Glutamatergic neuron (in vitro differentiated cells): ENCODE measurements at regions not wholly inside any gene's neighbourhood (a gene's known extent, or its start where the extent isn't known, plus 50 kb on each side); places are given as distances from the start of the nearest gene placed in this dataset.

Experiments used
- DNase-seq: peaks from one replicate; pipeline ENCODE4 v3.0.0; 2022
- H3K27ac Mint-ChIP-seq: one replicate; pipeline ENCODE4 v1.8.0; 2020; ENCODE audit warnings: mild to moderate bottlenecking, mixed read lengths, inconsistent platforms; ENCODE audit not compliant: unreplicated experiment
- H3K27me3 Mint-ChIP-seq: one replicate; pipeline ENCODE4 v1.8.0; 2020; ENCODE audit warnings: mild to moderate bottlenecking, moderate library complexity, mixed read lengths, inconsistent platforms; ENCODE audit not compliant: unreplicated experiment
- H3K36me3 Mint-ChIP-seq: one replicate; pipeline ENCODE4 v1.8.0; 2020; ENCODE audit warnings: mild to moderate bottlenecking, mixed read lengths, inconsistent platforms; ENCODE audit not compliant: unreplicated experiment
- H3K4me1 Mint-ChIP-seq: one replicate; pipeline ENCODE4 v1.8.0; 2020; ENCODE audit warnings: mild to moderate bottlenecking, low read depth, mixed read lengths, inconsistent platforms; ENCODE audit not compliant: unreplicated experiment
- H3K4me3 Mint-ChIP-seq: one replicate; pipeline ENCODE4 v1.8.0; 2020; ENCODE audit warnings: mild to moderate bottlenecking, mixed read lengths, inconsistent platforms; ENCODE audit not compliant: unreplicated experiment
- H3K9me3 Mint-ChIP-seq: one replicate; pipeline ENCODE4 v1.8.0; 2020; ENCODE audit warnings: mild to moderate bottlenecking, moderate library complexity, mixed read lengths, inconsistent platforms; ENCODE audit not compliant: unreplicated experiment
- CTCF ChIP-seq: fragments of 200-600 bp; sonication (generic); IDR thresholded peaks from one replicate; pipeline ENCODE4 v1.5.0; 2021; ENCODE audit not compliant: partially characterized antibody, unreplicated experiment

- no peak overlapping the region for H3K27ac Mint-ChIP-seq
- no peak for DNase-seq
- H3K4me1 Mint-ChIP-seq = no peaks in the 10 kb centered on the region
- no peaks in the 10 kb centered on the region for H3K9me3 Mint-ChIP-seq
- TF ChIP-seq CTCF = no peak
- H3K27me3 Mint-ChIP-seq = no peaks in the 10 kb centered on the region
- H3K36me3 Mint-ChIP-seq = no peaks in the 10 kb centered on the region
- no peak overlapping the region for H3K4me3 Mint-ChIP-seq
Observed at GRCh38 chr9:6098431-6098830, 83.0 kb upstream of the RANBP6 start.

GRCh38 chr9:6096821-6097220, 81.4 kb upstream of the RANBP6 start:
- Mint-ChIP-seq H3K4me3 (no peak overlapping the region), H3K27me3 (no peaks in the 10 kb centered on the region), H3K4me1 (no peaks in the 10 kb centered on the region), H3K36me3 (no peaks in the 10 kb centered on the region), H3K9me3 (no peaks in the 10 kb centered on the region), H3K27ac (no peak overlapping the region)
- TF ChIP-seq CTCF = no peak
- no peak for DNase-seq

GRCh38 chr9:6090277-6091210, 75.1 kb upstream of the RANBP6 start:
- Mint-ChIP-seq H3K36me3 (no peaks in the 10 kb centered on the region), H3K4me1 (no peaks in the 10 kb centered on the region), H3K27me3 (no peaks in the 10 kb centered on the region), H3K4me3 (no peak overlapping the region), H3K9me3 (no peaks in the 10 kb centered on the region), H3K27ac (no peak overlapping the region)
- no peak for DNase-seq
- no peak for TF ChIP-seq CTCF

GRCh38 chr9:6089300-6089699, 73.9 kb upstream of the RANBP6 start:
- Mint-ChIP-seq H3K27me3 (no peaks in the 10 kb centered on the region), H3K4me3 (no peak overlapping the region), H3K27ac (no peak overlapping the region), H3K9me3 (no peaks in the 10 kb centered on the region), H3K4me1 (no peaks in the 10 kb centered on the region), H3K36me3 (no peaks in the 10 kb centered on the region)
- no peak for DNase-seq
- no peak for TF ChIP-seq CTCF

GRCh38 chr9:6086006-6086655, 70.7 kb upstream of the RANBP6 start:
- Mint-ChIP-seq H3K4me1 (no peaks in the 10 kb centered on the region), H3K27me3 (peaks cover under 1% of the 10 kb centered on the region), H3K36me3 (no peaks in the 10 kb centered on the region), H3K27ac (no peak overlapping the region), H3K4me3 (no peak overlapping the region), H3K9me3 (no peaks in the 10 kb centered on the region)
- no peak for TF ChIP-seq CTCF
- no peak for DNase-seq
